NT2/D1 (cell line): ENCODE measurements at regions not wholly inside any gene's neighbourhood (a gene's known extent, or its start where the extent isn't known, plus 50 kb on each side); places are given as distances from the start of the nearest gene placed in this dataset.

ENCODE experiments used
- SUZ12 ChIP-seq: IDR thresholded peaks from 2 replicates; pipeline ENCODE4 v1.6.1; 2011; ENCODE audit not compliant: insufficient read length, insufficient read depth; ENCODE audit errors: extremely low read depth
- YY1 ChIP-seq: IDR thresholded peaks from 2 replicates; pipeline ENCODE4 v1.6.1; 2011; ENCODE audit not compliant: insufficient read length, insufficient read depth
- ZNF274 ChIP-seq: IDR thresholded peaks from 2 replicates; pipeline ENCODE4 v1.6.1; 2011; ENCODE audit warnings: mild to moderate bottlenecking, low read depth, low read length

DNA sequence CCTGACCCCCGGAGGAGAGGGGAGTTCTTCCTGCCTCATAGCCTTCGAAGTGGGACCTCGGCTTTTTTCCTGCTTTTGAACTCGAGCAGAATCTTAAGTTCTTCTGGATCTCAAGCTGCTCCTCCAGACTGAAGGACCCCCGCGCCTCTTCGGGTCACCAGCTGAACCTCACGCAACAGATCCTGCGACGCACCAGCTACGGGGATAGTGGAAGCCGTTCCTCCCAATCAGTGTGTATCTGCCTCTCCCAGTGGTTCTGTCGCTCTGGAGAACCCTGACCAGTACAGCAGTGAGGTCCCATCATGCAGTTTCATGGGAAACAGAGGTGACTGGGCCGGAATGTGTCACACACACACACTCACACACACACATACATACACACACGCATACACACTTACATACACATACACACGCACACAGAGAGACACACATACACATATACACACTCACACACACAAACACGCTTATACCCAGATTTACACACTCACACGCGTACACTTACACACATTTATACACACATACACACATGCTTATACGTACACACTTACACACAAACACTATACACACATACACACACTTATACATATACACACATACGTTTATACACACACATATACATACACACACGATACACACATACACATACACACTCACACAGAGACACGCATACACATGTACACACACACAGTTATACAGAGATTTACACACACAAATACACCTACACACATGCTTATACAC, 170.0 kb downstream of the TTLL2 start:
- TF ChIP-seq YY1 (no peak), SUZ12 (no peak), ZNF274 (no peak)
